ENCODE measurements at regions not wholly inside any gene's neighbourhood (a gene's known extent, or its start where the extent isn't known, plus 50 kb on each side); places are given as distances from the start of the nearest gene placed in this dataset.

DNA sequence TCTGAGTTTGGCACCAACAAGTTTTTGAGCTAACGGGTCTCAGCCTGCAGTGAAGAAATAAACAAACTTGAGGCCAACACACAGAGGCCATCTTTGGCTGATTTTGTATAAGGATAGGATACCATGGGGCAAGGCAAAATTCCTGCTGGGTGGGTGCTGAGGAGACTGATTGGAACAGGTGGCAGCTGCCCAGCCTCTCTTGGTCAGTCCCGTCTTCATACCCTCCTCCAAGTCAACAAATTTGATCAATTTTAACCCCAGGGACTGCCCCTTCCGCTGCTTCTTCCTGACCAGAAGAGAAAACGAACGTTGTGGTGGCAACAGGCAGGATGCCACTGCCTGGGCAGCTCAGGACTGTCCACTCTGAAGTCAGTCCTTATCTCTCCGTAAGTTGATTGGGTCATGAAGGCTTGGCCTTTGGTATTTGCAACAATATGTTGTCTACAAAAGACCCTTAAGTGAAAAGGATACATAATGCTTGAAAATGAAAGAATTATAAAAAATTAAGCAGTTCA is 139.3 kb downstream of the SPP2 start:
- DNase-seq (ENCODE audit: low spot score) = no peak

DNA sequence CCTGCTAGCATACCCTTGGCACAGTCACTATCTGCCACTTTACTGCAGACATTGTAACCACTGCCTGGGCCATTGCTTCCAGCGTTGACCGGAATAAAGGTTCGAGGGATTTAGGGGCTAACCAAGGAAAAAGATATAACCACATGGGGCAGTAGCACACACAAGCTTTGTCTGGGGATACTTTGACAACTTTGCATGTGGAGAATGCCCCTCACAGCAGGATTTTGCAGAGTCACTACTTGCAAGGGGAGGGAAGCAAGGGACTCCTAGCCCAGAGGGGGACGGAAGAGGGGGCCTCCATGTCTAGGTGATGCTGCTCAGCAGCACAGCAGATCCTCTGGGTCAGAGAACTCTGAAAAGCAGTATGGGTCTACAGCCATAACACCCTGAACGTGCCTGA is 138.7 kb downstream of the SPP2 start:
- DNase-seq (ENCODE audit: low spot score) = no peak

DNA sequence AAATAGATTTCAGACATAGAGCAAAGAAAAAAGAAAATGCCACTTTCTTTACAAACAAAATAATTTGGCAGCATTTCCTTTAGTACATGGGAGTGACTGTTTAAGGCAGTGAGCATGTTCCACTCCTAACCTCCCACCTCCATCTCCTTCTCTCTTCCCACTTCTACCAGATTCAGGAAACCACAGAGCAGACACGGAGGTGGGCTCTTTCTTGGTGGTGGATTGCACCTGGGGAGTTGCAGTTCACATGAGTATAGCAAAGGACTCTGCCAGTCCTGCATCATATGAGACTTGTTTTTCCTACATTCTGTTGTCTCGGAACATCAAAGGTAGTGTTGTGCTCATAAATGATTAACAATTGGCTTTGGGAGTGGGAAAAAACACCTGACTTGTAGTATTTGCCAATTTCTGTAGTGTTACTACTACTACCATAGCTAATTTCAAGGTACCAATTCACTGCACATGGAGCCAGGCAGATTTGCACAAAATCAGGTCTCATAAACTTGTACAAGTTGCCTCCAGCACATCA is 137.2 kb downstream of the SPP2 start:
- no peak for DNase-seq (ENCODE audit: low spot score)

DNA sequence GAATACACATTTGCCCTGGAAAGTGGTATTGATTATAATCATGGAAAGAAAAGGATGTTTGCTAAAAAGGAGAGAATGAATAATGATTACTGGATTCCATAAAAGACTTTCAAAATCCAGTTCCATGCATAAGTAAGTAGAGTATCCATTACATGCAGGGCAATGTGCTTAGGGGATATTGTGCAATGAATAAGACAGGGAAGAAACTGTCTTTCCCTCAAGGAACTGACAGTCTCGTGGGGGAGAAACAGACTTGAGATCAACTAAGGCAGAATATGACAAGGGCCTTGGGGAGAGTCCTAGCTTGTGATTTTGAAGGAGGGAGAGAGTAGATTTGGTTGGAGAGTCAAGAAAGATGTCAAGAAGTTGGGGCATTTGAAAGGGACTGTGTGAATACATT is 130.6 kb downstream of the SPP2 start:
- DNase-seq (ENCODE audit: low spot score) = no peak

DNA sequence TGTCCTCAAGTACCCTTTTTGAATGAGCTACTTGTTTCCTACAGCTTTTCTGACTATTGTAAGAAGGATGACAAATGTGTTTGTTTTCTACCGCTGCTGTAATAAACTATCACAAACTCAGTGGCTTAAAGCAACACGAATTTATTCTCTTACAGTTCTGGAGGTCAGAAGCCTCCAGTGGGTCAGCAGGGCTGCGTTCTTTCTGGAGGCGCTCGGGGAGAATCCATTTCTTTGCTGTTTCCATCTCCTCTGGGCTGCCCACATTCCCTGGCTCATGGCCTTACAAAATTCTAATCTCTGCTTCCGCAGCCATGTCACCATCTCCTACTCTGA is 128.5 kb downstream of the SPP2 start:
- DNase-seq (ENCODE audit: low spot score) = no peak

DNA sequence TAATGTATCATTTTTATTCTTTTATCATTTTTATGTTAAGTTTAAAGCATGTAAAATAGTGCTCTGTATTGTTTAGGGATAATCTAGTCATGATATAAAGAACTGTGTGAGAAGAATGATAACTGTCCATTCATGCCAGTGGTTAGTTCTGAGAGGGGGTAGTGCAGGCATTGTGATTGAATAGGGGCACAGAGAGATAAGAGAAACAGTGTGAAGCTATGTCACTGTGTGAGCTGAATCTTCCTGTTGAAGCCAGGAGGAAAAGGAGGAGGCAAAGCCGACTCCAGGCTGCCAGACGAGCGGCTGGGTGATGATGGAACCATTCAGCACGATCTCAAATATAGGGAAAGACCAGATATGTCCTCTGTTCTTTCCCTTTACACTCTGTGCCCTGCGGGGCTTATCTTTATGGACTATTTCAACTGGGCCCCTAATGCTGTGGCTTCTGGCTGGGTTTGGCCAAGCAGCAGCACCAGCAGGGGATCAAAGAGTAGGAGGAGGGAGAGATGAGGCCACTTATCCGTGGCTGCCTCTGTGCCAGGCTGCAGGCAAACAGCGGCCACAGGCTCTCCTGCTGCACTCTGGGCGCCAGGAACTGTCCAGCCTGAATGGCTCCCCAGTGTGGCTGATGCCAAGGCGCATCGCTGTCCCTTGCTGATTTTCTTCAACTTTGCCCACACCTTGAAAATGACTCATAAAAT is 128.0 kb downstream of the SPP2 start:
- DNase-seq (ENCODE audit: low spot score) = peak; percentile 28

DNA sequence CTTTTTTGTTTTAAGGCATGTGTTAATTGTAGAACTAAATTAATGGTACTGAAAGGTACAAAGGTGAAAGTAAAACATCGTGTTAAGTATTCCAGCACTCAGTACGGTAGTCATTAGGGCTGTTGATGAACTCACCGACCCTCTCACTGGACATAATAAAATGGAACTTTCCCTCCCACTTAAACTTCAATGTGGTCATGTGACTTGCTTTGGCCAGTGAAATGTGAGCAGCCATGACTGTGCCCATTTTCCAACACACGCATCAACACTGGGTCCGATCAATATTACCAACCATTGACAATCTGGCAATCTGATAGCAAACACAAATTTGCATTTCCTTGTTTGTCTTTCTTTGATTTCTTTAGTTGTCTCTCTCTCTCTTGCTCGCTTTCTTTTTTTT is 125.1 kb downstream of the SPP2 start:
- DNase-seq (ENCODE audit: low spot score) = no peak

DNA sequence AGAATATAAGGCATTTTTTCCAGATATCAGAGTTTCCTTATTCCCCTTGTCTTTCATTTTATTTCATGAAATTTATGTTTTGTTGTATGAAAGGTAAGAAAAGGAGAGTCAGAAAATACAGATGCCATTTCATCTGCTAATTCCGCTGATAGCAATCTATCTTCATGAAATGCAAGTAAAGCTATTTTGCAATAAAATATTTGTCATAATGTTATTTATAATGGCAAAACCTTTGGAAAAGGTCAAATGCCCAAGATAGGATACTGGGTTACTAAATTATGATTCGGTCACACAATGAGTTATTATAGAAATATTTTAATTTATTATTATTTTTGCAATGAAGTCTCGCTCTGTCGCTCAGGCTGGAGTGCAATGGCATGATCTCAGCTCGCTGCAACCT is 124.2 kb downstream of the SPP2 start:
- no peak for DNase-seq (ENCODE audit: low spot score)

DNA sequence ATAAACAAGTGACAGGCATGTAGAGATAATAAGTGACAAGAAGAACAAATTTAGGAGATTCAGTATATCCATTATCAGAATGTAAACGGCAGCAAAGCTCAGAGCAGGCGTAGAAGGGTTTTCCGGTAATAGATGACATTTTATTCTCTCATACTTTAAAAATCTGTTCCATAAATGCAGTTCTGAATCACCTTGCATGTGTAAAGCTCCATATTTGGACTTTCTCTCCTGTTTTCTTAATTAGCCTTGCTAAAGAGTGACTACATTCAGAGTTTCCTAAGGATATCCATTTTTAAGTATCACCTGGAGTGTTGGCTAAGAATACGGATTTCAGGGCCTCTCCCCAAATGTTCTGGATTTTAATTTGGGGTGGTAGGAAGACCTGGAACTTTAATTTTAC is 122.0 kb downstream of the SPP2 start:
- no peak for DNase-seq (ENCODE audit: low spot score)

DNA sequence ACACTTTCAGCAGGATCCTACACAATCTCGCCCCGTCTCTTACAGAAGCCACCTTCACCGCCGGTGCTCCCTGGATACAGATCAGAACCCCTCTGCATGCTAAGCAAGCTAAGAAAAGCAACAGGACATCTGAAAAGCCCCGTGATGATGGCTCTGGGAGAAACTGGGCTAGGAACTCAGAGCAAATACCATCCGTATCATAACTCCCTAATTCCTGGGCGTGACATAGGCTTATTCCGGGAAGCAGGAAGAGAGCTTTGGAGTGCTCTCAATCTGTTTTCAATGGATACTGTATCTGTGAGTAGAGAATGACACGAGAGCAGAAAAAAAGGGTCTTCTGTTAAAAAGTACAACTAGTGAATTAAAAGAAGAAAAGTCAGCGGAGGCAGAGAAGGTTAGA is 121.6 kb downstream of the SPP2 start:
- no peak for DNase-seq (ENCODE audit: low spot score)

DNA sequence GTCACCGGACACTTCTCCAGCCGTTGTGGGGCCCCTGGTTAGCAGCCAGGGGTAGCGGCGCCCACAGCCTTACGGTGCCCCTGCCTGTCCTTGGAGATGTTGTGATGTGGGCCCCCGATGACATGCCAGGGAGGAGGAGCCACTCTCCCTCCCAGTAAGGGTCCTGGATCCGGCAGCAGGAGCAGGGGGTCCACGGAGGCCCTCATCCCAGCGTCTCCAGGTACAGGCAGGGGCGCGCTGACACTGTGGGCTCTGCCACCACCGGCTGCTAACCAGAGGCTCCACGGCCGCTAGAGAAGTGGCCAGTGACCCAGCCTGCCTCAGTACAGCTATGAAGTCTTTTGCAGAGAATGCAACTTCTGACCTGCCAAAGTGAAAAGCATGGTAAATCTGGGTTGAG is 121.2 kb downstream of the SPP2 start:
- DNase-seq (ENCODE audit: low spot score) = no peak

DNA sequence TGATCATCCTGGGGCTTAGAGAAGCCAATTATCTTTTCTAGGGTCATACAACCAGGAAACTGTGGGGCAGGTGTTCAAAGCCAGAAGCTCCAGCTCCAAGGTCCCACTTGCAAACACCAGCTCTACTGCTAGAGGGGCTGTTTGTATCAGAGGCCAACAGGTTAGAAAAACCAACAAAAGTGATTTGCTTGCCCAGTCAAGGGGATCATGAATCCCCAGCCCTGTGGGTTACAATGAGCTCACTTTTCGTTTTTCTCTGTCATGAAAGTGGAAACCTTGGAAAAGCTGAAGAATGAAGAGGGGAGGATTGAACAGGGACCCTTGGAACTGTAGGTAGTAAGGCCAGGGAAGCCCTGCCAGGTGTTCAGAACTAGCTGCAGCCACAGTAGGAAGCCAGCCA is 119.2 kb downstream of the SPP2 start:
- DNase-seq (ENCODE audit: low spot score) = no peak

DNA sequence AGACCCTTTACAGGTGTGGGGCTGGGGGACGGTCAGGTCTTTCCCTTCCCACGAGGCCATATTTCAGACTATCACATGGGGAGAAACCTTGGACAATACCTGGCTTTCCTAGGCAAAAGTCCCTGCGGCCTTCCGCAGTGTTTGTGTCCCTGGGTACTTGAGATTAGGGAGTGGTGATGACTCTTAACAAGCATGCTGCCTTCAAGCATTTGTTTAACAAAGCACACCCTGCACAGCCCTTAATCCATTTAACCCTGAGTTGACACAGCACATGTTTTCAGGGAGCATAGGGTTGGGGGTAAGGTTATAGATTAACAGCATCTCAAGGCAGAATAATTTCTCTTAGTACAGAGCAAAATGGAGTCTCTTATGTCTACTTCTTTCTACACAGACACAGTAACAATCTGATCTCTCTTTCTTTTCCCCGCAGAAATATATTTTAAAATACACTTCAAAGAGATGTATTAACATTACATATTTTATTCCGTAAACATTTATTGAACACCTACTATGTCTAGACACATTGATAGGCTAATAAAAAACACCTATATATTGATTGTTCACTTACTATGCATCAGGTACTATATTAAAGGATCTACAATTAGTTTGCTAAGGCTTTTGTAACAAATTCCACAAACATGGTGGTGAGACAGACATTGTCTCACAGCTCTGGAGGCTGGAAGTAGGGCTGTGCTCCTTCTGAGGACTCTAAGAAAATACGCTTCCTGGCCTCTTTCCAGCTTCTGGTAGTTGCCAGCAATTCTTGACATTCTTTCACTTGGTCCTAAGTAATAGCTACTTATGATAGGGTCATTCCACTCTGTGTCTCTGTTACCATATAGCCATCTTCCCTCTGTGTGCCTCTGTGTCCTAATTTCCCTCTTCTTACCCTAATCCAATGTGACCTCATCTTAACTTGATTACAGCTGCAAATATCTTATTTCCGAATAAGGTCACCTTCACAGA is 118.4 kb downstream of the SPP2 start:
- peak; percentile 34 for DNase-seq (ENCODE audit: low spot score)

DNA sequence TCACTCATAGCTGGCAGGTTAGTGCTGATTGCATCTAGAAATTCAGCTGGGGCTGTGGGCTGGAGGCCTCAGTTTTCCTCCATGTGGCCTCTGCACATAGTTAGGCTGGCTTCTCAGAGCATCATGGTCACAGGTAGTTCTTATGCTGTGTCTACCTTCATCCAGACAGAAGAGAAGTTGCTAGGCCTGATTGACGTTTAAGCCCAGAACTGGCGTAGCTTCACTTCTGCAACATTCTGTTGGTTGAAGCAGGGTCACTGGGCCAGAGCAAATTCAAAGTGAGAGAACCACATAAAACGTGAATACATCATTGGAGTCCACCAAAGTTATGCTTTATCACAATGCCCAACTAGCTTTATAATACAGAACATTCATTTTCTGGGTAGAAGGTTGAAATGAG is 116.0 kb downstream of the SPP2 start:
- no peak for DNase-seq (ENCODE audit: low spot score)

DNA sequence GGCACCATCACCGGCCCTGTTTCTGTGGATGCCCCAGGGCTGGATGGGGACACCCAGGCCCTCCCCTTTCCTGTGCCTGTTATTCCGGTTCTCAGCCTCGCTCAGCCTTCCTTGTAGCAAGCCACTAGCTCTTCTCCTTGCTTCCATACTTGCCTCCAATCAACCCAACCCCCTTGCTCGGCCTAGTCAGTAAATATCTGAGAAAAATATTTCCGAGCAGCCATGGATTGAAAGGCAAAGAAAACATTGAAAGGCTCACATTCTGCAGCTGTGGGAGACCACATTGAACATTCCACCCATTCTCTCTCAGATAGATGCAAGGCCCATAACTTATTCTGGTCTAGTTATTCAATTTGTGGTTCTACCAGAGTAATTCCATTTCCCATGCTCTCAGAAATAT is 114.9 kb downstream of the SPP2 start:
- DNase-seq (ENCODE audit: low spot score) = peak; percentile 16

DNA sequence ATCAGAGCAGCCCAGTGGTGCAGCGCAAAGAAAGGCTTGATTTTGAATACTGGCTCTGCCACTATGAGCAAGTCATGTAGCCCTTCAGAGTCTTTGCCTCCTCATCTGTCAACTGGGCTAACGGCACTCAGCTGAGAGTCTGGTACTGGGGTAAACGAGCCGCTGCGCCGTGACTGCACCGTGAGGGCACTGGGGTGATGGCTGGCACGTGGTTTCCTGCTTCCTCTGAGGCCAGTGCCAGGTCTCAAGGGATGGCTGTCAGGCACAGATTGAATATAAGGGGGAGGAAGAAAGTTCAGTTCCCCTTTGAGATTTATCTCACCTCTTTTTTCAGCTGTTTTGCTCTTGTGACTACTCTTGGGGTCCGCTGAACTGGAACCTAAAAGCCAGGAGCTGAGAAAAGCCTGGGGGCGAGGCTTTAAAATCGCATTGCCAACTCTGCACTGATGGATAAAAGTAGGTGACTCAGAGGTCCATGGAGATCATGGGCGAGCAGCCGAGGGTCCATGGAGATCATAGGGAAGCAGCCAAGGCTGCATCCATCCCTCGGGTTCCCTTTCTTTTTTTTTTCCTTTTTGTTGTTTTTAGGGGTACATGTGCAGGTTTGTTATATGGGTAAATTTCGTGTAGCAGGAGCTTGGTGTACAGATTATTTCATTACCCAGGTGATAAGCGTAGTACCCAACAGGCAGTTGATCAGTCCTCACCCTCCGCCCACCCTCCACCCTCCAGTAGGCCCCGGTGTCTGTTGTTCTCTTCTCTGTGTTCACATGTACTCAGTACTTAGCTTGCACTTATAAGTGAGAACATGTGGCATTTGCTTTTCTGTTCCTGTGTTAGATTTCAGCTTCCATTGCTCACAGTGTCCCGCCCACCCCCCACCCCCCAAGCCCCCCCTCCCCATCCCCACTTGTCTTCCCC is 114.3 kb downstream of the SPP2 start:
- no peak for DNase-seq (ENCODE audit: low spot score)

DNA sequence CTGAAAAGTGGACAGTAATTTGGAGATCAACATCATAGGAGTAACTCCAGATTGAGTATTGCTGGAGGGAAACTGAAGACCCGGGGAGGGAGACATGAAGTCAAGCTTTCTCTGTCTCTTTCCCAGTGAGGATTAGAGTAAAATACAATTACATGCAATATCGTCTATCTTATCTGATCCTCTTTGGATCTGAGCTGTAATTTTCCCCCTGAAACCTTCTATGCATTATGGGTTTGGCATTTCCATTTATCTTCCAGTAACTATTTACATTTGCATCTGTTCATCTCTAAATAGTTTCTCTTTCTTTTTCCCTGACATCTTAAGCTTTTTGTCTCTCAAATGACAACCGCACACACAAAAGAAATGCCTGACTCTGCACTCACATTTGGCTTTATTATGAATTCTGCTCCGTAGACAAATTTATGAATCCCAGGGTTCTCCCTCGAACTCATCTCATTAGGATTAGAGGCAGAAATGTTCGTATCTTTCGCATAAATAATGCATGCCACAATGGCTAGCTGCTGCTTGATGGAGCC is 113.1 kb downstream of the SPP2 start:
- DNase-seq (ENCODE audit: low spot score) = no peak

DNA sequence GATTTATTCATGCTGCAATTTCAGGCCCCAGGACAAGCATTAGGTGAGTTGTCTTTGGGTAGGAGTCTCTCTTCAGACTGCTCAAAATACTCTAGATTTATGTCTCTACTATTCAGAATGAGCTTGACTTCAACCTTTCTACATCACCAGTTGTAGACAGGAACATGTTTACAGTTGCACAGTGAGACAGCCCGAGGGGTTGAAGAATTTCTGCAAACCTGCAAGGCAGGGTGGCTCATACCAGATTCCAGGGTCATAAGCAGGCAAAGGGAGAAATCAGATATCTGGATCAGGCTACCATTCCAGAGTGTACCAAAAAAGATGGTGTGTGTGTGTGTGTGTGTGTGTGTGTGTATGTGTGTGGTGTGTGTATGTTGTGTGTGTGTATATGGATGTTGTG is 112.4 kb downstream of the SPP2 start:
- DNase-seq (ENCODE audit: low spot score) = no peak

DNA sequence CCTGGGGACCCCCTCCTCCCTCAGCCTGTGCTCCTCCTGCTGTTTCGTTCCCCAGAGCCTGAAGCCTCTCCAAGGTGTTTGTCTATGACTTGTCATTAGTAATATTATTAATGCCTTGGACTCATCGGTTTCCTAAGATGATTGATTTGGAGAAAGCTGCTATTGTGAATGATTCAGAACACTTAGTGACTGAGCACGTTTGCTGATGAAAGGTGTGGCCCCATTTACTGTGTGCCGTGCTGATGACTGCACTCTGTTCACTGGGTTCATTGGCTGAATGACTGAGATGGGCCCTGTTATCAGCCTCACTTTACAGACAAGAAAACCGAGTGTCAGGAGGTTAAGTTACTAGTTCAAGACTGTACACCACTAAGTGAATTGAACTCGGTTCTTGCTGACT is 111.4 kb downstream of the SPP2 start:
- DNase-seq (ENCODE audit: low spot score) = no peak

DNA sequence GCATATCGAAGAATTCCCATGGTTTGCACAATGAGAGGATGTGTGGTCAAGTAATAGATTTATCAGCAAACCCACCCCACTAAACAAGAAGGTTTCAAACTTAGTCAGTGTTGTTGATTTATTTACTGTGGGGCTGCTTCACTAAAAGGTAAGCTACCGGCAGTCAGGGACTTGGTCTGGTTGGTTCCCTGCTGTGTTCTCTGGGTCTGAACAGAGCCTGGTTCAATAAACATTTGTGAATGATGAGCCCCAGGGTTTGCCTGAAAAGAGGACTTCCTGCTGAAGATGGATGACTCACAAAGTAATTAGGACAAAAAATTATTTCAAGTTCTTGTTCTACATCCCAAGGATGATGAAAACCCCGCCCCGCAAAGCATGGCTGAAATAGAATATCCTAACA is 108.3 kb downstream of the SPP2 start:
- no peak for DNase-seq (ENCODE audit: low spot score)

DNA sequence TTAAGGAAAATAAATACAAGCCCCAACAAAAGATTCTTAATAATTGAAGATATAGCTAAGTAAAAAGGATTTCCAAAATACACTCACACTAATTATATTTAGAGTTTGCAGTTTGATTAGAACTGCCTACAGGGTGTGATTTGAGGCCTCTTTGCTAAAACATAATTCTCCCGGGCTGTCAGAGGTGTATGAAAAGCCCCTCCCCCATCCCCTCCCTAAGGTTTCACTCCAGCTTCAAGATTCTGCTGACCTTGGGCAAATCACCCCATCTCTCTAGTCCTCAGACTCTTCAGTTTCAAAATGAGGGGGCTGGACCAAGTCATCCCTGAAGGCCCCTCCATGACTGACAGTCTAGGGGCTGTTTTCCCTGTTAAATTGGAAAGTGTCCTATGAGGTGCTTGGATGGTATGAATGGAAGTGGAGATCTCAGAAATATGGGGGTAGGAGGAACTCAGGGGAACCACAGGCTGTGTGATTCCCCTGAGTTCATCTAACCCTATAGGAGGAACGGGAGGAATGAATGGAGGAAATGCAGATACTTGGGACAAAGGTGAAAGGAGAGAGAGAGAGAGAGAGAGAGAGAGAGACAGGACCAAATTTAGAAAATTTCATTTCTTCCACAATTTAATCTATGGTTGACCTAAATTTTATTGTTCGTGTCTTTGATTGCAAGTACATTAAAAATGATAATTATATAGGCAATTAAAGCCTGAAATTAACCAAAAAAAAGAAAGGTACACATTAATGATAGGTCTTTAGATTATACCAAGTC is 107.5 kb downstream of the SPP2 start:
- no peak for DNase-seq (ENCODE audit: low spot score)
